HG02981 (cell line): ENCODE measurements at regions not wholly inside any gene's neighbourhood (a gene's known extent, or its start where the extent isn't known, plus 50 kb on each side); places are given as distances from the start of the nearest gene placed in this dataset.

Experiments used
- ATAC-seq: cut with Tn5 transposase; IDR thresholded peaks from one replicate; pipeline ENCODE4 v1.9.1; 2021; ENCODE audit warnings: mild to moderate bottlenecking, moderate library complexity; ENCODE audit not compliant: unreplicated experiment

DNA sequence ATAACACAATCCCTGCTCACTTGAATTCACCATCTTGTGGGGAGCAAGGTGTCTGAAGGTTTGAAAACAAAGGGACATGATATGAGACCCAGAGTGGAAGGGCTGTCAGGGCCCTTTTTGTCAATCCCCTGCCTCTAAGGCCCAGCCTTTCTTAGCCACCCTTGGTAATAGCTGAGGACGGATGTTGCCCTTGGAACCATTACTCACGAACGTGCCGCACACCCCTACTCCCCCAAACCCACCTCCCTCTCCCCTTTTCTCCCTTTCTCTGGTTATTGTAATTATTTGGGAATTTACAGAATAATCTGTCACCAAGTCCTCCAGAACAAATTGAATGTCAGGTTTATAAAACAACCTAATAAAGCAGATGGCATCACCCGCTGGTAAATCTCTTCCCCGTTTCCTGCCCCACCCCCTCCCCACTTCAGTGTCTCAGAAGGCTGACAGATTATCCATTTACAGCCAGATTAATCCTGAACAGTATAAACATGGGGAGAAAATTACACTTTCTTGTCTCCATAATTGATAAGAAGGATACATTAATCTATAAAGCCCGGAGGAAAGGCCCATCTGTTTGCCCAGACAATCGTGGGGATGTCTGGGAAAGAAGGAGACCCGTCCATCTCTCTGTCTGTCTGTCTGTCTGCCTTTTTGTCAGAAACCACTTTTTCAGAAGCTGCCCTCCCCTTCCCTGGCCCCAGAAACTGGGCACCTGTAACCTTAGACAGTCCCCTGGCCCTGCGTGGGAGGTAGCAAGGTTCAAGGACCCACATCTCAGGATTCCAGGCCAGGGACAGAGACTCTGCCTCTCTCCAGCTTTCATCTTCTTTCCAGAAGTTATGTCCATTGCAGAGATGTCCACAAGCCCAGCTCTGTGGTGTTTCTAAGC lies 60.6 kb upstream of the CD34 start:
- no peak for ATAC-seq

DNA sequence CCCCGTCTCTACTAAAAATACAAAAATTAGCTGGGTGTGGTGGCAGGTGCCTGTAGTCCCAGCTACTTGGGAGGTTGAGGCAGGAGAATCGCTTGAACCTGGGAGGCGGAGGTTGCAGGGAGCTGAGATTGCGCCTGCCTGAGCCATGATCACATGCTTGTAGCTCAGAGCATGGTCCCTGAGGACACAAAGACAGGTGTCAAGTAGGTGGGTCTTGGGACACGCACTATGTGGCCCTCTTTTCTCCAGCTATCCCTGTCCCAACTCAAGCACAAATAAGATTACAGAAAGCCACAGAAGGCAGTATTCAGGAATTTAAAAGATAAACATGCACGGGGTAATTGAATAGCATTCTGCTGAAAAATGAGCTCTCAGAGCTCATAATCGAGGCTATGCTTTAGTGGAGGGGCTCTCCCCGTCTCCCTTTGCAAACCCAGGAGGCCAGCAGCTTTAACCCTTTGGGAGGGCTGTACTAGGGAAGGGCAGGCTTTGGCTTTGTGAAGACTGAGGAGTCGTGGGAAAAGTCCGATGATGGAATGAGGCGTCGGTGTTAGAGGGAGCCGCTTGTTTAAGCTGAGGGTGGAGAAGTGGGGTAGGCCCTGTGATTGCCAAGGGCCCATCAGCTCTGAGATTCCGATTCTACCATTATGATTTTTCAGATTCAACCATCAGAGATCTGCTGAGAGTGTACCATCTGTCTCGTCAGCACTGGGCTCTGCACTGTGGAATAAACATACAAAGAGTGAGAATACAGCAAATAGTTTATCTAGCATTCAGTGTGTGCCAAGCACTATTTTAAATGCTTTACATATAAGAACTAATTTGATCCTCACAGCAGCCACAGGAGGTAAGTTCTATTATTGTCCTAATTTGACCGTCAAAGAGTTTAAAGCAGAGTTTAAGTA lies 59.7 kb upstream of the CD34 start:
- no peak for ATAC-seq

DNA sequence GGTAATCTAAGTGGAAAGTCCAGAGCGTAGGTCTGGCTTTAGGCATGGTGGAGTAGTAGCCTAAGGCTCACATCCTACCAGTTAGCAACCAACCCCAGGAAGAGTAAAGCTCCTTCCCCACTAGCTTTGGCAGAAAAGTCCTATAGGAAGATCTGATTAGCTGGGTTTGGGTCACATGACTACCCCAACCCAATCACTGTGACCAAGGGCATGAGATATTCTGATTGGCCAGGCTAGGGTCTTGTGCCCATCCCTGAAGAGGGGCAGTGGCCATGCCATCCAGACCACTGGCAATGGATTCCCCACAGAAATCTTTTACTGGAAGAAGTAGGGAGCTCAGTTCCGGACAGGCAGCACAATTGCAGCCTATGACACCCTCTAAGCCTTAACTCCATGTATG lies 58.6 kb upstream of the CD34 start:
- no peak for ATAC-seq

DNA sequence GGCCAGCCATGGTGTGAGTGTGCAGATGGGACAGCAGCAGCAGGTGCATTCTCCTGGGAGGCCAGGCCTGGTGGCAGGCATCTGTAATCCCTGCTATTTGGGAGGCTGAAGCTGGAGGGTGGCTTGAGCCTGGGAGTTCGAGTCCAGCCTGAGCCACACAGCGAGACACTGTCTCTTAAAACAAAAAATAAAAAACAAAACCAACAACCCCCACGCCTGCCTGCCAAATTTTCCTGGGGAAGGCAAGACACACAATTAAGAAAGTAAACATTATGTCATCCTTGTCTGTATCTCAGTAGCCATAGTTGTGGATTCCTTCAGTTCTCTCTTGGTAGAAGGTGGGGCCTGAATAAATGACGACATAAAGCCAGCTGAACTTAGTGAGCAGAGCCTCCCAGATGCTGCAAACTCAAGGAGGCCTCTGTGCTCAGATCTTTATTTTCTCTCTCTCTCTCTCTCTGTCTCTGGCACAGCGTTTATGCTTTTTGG lies 57.6 kb upstream of the CD34 start:
- ATAC-seq = no peak

DNA sequence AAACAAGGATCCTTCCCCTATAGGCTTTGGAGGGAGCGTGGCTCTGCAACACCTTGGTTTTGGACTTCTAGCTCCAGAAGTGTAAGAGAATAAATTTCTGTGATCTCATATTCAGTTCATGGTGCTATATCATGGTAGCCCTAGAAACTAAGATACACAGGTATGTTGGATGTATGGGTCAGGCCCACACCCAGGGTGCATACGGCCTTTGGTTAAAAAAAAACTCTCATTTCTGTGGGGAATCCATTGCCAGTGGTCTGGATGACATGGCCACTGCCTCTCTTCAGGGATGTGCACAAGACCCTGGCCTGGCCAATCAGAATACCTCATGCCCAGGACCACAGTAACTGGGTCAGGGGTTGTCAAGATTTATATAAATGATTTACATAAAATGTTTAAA lies 56.8 kb upstream of the CD34 start:
- ATAC-seq = no peak

DNA sequence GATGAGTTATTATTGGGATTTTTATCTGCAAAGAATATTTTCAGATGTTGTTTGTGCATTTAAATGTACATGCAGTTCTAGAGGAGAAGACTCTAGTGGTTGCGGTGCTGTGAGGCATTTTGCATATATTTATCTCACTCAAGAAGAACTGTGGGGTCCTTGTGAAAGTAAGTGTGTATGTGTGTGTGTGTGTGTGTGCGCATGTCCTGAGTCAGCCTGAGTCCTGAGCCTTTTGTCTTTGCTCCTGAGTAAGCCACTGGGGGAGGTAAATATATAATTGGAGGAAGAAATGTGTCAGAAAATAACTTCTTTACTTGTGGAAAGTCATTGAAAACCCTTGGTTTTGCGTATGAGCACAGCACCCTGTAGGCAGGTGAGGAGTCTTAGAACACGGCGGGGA lies 55.6 kb upstream of the CD34 start:
- no peak for ATAC-seq

DNA sequence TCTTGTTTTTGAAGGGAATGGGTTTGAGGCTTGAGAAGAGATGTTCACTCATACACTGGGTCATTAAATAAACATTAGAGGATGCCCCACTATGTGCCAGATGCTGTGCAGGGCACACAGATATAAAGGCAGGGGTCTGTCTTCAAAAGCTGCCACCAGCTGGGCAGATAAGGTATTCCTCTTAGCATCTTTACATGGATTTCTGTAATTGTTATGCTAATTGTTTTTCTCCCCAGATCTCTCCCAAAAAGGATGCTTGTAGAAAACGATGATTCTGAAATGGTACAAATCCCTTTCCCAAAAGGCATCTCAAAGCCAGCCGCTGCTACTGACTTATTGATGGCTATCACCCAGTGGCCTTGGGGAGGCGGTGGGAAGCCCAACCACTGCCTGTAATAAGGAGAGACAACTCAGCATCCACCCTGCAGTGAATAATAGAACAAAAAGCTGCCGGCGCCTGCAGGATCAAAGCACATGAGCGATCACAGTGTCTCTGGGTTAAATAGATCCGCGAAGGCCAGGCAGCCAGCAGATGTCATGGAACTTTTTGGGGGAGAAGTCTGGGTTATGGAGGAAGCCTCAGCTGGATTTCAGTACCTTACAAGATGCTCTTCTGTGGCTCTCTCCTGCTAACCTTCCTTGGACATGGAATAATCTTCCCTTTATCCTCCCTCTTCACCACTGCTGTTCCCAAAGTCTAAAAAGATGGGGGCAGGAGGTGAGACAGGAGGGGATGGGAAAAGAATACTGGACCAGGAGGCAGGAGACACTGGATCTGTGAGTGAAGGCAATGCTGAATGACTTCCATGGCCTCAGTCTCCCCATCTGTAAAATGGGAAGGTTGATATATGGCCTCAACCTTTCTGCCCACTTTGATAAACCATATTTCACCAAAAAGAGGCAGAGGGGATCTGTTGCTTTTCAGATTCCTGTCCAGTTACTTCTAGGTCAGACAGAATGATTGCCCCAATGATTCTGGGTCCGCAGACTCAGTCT lies 54.8 kb upstream of the CD34 start:
- no peak for ATAC-seq

DNA sequence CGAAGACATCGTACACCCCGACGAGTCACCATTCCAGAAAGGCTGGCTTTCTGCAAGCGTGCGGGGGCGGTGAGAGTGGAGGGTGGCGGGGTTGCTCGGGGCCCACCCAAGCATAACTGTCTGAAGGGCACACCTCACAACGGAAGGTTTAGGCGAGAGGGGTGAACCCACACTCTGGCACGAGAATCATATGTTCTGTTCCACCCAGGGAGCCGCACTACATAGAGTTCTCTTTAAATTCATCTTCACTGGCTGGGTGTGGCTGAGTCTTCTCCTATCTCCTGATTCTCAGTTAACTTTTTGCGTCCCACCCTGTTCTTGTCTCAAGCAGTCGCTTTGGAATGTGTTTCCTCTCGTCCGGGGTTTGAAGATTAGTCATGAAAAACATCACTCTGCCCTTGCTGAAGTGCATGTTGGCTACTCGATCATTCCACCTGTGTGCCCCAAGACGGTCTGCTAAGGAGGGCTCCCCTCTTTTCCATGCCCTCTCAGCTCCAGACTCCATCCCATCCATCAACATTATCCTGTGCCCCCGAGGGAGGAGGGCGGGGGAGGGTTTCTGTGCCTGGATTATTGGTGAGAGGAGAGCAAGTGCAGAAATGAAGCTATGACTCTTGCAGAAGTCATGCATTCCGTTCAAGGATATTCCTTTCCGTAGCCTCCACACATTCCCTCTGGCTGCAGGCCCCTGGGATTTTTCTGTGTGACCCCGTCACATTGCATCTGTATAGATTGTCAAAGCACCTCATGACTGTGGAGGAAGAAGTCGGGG lies 53.5 kb upstream of the CD34 start:
- ATAC-seq = no peak

DNA sequence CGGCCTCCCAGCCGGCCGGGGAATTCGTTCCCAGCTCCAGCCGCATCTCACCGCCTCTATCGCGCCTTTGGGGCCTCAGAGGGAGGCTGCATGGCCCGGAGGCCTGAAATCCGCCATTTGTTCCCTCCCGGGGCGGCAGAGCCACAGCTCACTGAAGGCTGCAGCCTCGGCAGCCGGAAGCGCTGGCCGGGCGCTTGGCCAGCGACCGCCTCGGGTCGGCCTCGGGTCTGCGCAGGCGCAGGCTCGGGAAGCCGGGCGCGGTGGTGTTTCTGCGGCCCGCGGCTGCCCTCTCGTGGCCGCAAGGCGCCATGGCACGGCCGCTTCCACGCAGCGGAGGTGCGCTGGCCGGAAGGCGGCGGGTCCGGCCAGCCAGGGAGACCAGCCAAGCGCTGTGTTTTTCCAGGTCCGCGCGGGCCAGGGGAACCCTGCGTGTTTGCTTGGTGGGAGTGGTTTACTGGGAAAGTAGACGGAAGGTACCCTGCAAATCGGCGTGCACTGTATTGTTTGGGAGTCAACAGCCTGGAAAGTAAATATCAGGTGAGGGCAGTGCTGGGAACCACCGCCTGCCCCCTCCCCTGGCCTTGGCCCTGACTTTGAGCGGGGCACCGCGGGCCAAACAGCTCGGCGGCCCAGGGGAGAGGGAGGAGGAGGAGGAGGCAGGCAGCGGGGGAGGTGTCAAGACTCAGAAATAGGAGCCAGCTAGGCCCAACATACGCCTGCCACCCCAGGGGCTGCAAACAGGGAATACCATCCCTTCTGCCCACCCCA lies 52.7 kb upstream of the CD34 start:
- ATAC-seq = peak; percentile 87

DNA sequence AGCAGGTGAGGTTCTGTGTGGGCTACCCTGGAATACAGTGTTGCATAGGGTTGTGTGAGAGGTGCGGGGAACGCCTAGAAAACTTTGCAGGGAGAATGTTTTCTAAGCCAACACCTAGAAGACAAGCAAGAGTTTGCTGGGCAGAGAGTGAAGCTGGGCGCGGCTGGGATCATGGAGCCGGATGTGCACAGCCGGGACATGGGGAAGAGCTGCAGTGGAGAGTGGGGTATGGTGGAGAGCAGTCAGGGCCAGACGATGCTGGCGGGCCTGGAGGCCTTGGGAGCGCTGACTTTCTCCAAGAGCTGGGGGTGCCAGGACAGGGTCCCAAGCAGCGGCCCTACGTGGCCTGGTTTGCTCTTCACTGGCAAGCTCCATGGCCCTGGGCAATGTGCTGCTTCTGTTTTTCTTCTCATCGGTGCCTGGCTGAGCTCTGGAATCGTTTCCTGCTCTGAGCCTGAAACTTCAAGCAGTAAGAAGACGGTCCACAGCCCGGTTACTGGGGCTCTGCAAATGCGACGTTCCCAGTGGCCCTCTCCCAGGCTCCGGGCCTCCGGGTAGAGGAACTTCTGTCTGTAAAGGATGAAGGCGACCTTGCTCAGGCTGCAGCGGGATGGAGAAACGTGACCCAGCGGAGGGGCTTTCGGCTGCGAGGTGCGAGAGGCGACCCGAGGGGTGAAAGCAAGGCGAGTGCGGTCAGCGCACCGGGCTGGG lies 51.9 kb upstream of the CD34 start:
- ATAC-seq = peak; percentile 12
